OCI-LY3 (cell line): ENCODE measurements at regions not wholly inside any gene's neighbourhood (a gene's known extent, or its start where the extent isn't known, plus 50 kb on each side); places are given as distances from the start of the nearest gene placed in this dataset.

Experiments
- CTCF ChIP-seq: fragments of 200-600, 300-600 bp; sonication (generic); IDR thresholded peaks from 2 replicates; pipeline ENCODE4 v1.5.1; 2014; ENCODE audit warnings: antibody characterized with exemption, low read length, low read depth
- EZH2phosphoT487 ChIP-seq: fragments of 200-600 bp; shearing (Covaris generic); IDR thresholded peaks from 2 replicates; pipeline ENCODE4 v1.6.1; 2018; ENCODE audit warnings: antibody characterized with exemption, mixed run types, low read depth

- TF ChIP-seq CTCF (no peak), EZH2phosphoT487 (no peak)
These were observed 277.5 kb upstream of the MYOCD start for GRCh38 chr17:12388226-12388625.
